Transverse colon (tissue), 4 donors: ENCODE measurements at regions not wholly inside any gene's neighbourhood (a gene's known extent, or its start where the extent isn't known, plus 50 kb on each side); places are given as distances from the start of the nearest gene placed in this dataset.

Experiments
- DNase-seq: peaks from one replicate; pipeline ENCODE4 v3.0.0-alpha.2; 2019
- H3K27ac ChIP-seq, 4 donors: fragments of 200-600 bp; sonication (generic); 2 replicates each; pipeline ENCODE4 v1.5.1; 2016 to 2018; ENCODE audit warnings: inconsistent platforms in 4 of 4
- H3K27me3 ChIP-seq: fragments of 200-600 bp; sonication (generic); 2 replicates; pipeline ENCODE4 v1.5.1; 2017; ENCODE audit warnings: inconsistent platforms
- H3K36me3 ChIP-seq, 4 donors: fragments of 200-600 bp; sonication (generic); 2 replicates each; pipeline ENCODE4 v1.5.1; 2017 to 2019; ENCODE audit warnings: inconsistent platforms in 4 of 4
- H3K4me1 ChIP-seq, 4 donors: fragments of 200-600 bp; sonication (generic); 2 replicates each; pipeline ENCODE4 v1.5.1; 2017 to 2020; ENCODE audit warnings: inconsistent platforms in 4 of 4
- H3K4me3 ChIP-seq, 4 donors: fragments of 200-600 bp; sonication (generic); 1 replicate in 1 of 4; 2 replicates in 3 of 4; pipeline versions ENCODE4 v1.5.1 to v1.6.1; 2017 to 2019; ENCODE audit warnings: inconsistent platforms in 4 of 4
- H3K9me3 ChIP-seq, 2 donors: fragments of 200-600 bp; sonication (generic); 2 replicates each; pipeline ENCODE4 v1.5.1; 2017 to 2019; ENCODE audit warnings: inconsistent platforms in 2 of 2
- CTCF ChIP-seq, 5 experiments: fragments of 200-600 bp in 3 of 5; fragments of 450-650 bp in 2 of 5; sonication (generic) in 3 of 5; IDR thresholded peaks; 1 replicate in 2 of 5; 2 replicates in 3 of 5; pipeline ENCODE4 v1.5.1; 2016 to 2017; ENCODE audit warnings: antibody characterized with exemption in 5 of 5, inconsistent platforms in 3 of 5, mild to moderate bottlenecking in 2 of 5, moderate library complexity in 1 of 5
- EP300 ChIP-seq: sonication (generic); formaldehyde crosslinking; IDR thresholded peaks from one replicate; pipeline ENCODE4 v1.6.1; 2017; ENCODE audit warnings: antibody characterized with exemption, low read depth
- POLR2A ChIP-seq: fragments of 450-650 bp; IDR thresholded peaks from one replicate; pipeline ENCODE4 v1.6.1; 2016; ENCODE audit warnings: antibody characterized with exemption, mild to moderate bottlenecking, moderate library complexity
- POLR2AphosphoS5 ChIP-seq, 3 donors: sonication (generic); formaldehyde crosslinking; IDR thresholded peaks; one replicate each; pipeline ENCODE4 v1.6.1; 2016; ENCODE audit warnings: antibody characterized with exemption in 3 of 3
- WGBS, 2 donors: methylation state at CpG; one replicate each; pipeline ENCODE4 v1.1.5; 2018; ENCODE audit warnings: low coverage in 1 of 2; 5-methylcytosine and 5-hydroxymethylcytosine counted together
- in situ Hi-C, 4 donors: fragments of 200-750 bp; cut with MboI; loops; one replicate each; pipeline versions ENCODE4 v1.15.0 to v1.15.1; 2017; ENCODE audit warnings: low sequenced_read_pairs in 3 of 4, low pct_ligation_motif_present in 1 of 4, low pct_unique_long_range_greater_than_20kb in 1 of 4
- intact Hi-C: fragments of 100-400 bp; cut with DNase I; formaldehyde crosslinking; loops from one replicate; pipeline ENCODE4 v1.15.1; 2023; ENCODE audit warnings: low total_unique reads

- intact Hi-C loops = no loop called here
- 77 to 79% methylated on average over 6 to 8 of the region's 8 CpGs for WGBS, 2 donors
- TF ChIP-seq POLR2A (no peak), POLR2AphosphoS5 (IDR thresholded peaks at IDR 0.05) (no peak), CTCF (IDR thresholded peaks at IDR 0.05) (no peak), EP300 (no peak)
These were observed 64.8 kb upstream of the ABHD2 start for GRCh38 chr15:89023311-89023961.

GRCh38 chr15:89024418-89024817, 63.8 kb upstream of the ABHD2 start:
- intact Hi-C loops (no loop called here), in situ Hi-C loops (no loop called here)

More at GRCh38 chr15:89023311-89023961, 64.8 kb upstream of the ABHD2 start:
- Histone ChIP-seq H3K4me3 (no peak overlapping the region), H3K4me1 (no peaks in the 10 kb centered on the region), H3K27me3 (no peaks in the 10 kb centered on the region), H3K27ac (no peak overlapping the region), H3K9me3 (no peaks in the 10 kb centered on the region), H3K36me3 (no peaks in the 10 kb centered on the region)
- in situ Hi-C loops = no loop called here
- no peak for DNase-seq

GRCh38 chr15:89026167-89026566, 62.1 kb upstream of the ABHD2 start:
- H3K4me1 ChIP-seq = no peaks in the 10 kb centered on the region
- no peaks in the 10 kb centered on the region for H3K9me3 ChIP-seq
- no peaks in the 10 kb centered on the region for H3K36me3 ChIP-seq
- H3K27me3 ChIP-seq = no peaks in the 10 kb centered on the region
- H3K4me3 ChIP-seq = no peak overlapping the region
- in situ Hi-C loops (no loop called here), intact Hi-C loops (no loop called here)
- TF ChIP-seq EP300 (no peak), CTCF (IDR thresholded peaks at IDR 0.05) (no peak), POLR2AphosphoS5 (IDR thresholded peaks at IDR 0.05) (no peak), POLR2A (no peak)
- DNase-seq = no peak
- no peak overlapping the region for H3K27ac ChIP-seq

More at GRCh38 chr15:89024418-89024817, 63.8 kb upstream of the ABHD2 start:
- TF ChIP-seq CTCF (IDR thresholded peaks at IDR 0.05) (no peak), EP300 (no peak), POLR2AphosphoS5 (IDR thresholded peaks at IDR 0.05) (no peak), POLR2A (no peak)
- Histone ChIP-seq H3K4me3 (no peak overlapping the region), H3K27ac (no peak overlapping the region), H3K36me3 (no peaks in the 10 kb centered on the region), H3K27me3 (no peaks in the 10 kb centered on the region), H3K9me3 (no peaks in the 10 kb centered on the region), H3K4me1 (no peaks in the 10 kb centered on the region)
- no peak for DNase-seq
- 84 to 92% methylated on average over 2 of the region's 2 CpGs for WGBS, 2 donors

- H3K9me3 ChIP-seq = no peaks in the 10 kb centered on the region
- intact Hi-C loops = no loop called here
- H3K4me1 ChIP-seq = no peaks in the 10 kb centered on the region
- no peak for DNase-seq
- no peak overlapping the region for H3K27ac ChIP-seq
- H3K36me3 ChIP-seq = no peaks in the 10 kb centered on the region
- H3K4me3 ChIP-seq = no peak overlapping the region
- in situ Hi-C loops = no loop called here
- 74 to 84% methylated on average over 6 to 7 of the region's 7 CpGs for WGBS, 2 donors
- TF ChIP-seq EP300 (no peak), POLR2A (no peak), CTCF (IDR thresholded peaks at IDR 0.05) (no peak), POLR2AphosphoS5 (IDR thresholded peaks at IDR 0.05) (no peak)
- no peaks in the 10 kb centered on the region for H3K27me3 ChIP-seq
These were observed 60.2 kb upstream of the ABHD2 start for GRCh38 chr15:89028036-89028435.
